Nephron (organoid): ENCODE measurements at regions not wholly inside any gene's neighbourhood (a gene's known extent, or its start where the extent isn't known, plus 50 kb on each side); places are given as distances from the start of the nearest gene placed in this dataset.
A peak's percentile ranks its signal among the peaks of the same experiment; 100 is the strongest.

ENCODE experiments used
- H3K27ac Mint-ChIP-seq, 3 experiments: 2 replicates each; pipeline ENCODE4 v1.8.0; 2020; ENCODE audit warnings: mixed read lengths in 3 of 3, mild to moderate bottlenecking in 2 of 3, moderate library complexity in 1 of 3
- H3K27me3 Mint-ChIP-seq: 2 replicates; pipeline ENCODE4 v1.8.0; 2021; ENCODE audit warnings: low read depth, mild to moderate bottlenecking, moderate library complexity, mixed read lengths
- H3K36me3 Mint-ChIP-seq: 2 replicates; pipeline ENCODE4 v1.8.0; 2020; ENCODE audit warnings: low read depth, mixed read lengths
- H3K4me1 Mint-ChIP-seq: 2 replicates; pipeline ENCODE4 v1.8.0; 2020; ENCODE audit warnings: mixed read lengths
- H3K4me3 Mint-ChIP-seq, 3 experiments: 2 replicates each; pipeline ENCODE4 v1.8.0; 2020; ENCODE audit warnings: mild to moderate bottlenecking in 3 of 3, mixed read lengths in 3 of 3, moderate library complexity in 2 of 3
- H3K9me3 Mint-ChIP-seq: 2 replicates; pipeline ENCODE4 v1.8.0; 2020; ENCODE audit warnings: mixed read lengths
- TF ChIP-seq, protein P1 (sequence below), 3 experiments: fragments of 200-600 bp; sonication (generic); IDR thresholded peaks; one replicate each; pipeline ENCODE4 v1.5.0; 2021; ENCODE audit warnings: antibody characterized with exemption in 3 of 3; ENCODE audit not compliant: unreplicated experiment in 3 of 3

DNA sequence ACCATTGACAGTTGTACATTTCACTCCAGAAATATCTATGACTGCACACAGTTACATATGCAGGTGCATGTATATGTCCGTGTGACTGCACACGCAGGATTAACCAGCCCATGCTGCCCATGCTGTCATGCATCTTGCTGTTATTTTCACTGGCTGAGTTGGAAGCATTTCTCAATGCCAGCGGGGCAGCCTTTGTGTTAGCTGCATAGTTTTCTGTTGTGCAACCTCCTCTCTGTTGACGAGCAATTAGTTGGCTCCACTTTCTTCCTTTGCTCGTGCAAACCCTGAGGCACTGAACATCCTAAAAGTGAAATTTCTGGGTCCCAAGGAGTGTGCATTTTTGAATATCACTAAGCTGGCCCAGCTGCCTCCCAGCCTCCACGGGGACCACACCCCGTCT lies 133.4 kb upstream of the GLI2 start:
- Mint-ChIP-seq H3K9me3 (peaks cover 5% of the 10 kb centered on the region), H3K27ac (no peak overlapping the region), H3K27me3 (peaks cover 67% of the 10 kb centered on the region), H3K36me3 (no peaks in the 10 kb centered on the region), H3K4me1 (peaks cover 4% of the 10 kb centered on the region), H3K4me3 (no peak overlapping the region)
- TF ChIP-seq, protein P1, sequence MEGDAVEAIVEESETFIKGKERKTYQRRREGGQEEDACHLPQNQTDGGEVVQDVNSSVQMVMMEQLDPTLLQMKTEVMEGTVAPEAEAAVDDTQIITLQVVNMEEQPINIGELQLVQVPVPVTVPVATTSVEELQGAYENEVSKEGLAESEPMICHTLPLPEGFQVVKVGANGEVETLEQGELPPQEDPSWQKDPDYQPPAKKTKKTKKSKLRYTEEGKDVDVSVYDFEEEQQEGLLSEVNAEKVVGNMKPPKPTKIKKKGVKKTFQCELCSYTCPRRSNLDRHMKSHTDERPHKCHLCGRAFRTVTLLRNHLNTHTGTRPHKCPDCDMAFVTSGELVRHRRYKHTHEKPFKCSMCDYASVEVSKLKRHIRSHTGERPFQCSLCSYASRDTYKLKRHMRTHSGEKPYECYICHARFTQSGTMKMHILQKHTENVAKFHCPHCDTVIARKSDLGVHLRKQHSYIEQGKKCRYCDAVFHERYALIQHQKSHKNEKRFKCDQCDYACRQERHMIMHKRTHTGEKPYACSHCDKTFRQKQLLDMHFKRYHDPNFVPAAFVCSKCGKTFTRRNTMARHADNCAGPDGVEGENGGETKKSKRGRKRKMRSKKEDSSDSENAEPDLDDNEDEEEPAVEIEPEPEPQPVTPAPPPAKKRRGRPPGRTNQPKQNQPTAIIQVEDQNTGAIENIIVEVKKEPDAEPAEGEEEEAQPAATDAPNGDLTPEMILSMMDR (IDR thresholded peaks at IDR 0.05; ENCODE audit: unreplicated experiment in 3 of 3) = no peak

DNA sequence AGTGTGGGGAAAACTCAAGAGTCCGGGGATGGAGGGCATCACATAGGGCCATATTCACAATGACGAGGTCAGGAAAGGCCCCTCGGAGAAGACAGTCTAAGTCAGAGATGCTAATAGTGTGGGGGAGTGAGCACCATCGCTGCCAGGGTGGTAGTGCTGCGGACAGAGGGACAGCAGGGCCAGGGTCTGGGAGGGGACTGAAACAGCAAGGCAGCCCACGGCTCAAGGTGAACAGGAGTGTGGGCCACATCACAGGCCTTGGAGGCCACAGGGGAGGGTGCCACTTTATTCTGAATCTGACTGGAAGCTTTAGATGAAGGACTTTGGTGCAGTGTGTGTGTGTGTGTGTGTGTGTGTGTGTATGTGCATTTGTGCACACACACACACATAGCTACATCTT lies 130.9 kb upstream of the GLI2 start:
- Mint-ChIP-seq H3K27me3 (peaks cover 66% of the 10 kb centered on the region), H3K4me3 (no peak overlapping the region), H3K4me1 (no peaks in the 10 kb centered on the region), H3K9me3 (peaks cover 3% of the 10 kb centered on the region), H3K36me3 (no peaks in the 10 kb centered on the region), H3K27ac (no peak overlapping the region)
- TF ChIP-seq, protein P1 (IDR thresholded peaks at IDR 0.05; ENCODE audit: unreplicated experiment in 3 of 3) = no peak

DNA sequence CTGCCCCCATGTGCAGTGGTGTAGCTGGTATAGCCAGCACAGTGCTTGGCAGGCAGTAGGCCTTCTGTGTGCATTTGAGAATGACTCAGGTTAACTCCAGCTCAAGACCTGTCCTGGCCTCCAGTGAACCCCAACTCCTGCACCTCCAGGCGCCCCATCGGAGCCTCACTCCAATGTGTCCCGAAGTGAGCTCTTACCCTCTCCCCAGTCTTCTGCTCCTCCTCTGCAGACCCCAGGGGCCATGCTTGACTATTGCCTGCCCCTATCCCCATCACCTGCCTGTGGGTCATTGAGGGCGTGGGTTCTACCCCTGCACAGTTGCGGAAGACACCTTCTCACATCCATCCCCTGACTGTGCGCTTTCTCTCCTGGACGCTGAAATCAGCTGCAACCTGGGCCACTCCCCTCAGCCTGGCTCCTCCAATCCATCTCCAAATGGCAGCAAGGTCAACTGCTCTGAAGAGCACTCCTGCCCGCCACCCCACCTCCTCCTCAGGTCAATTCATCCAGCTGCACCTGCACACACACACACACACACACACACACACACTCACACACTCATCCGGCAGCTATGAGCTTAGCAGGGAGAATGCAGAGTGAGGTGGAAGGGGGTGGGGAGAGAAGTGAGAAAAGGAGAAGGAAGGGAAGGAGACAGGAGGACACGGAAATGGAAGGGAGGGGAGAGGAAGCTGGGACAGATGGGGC lies 130.3 kb upstream of the GLI2 start:
- peaks cover 3% of the 10 kb centered on the region for H3K9me3 Mint-ChIP-seq
- no peaks in the 10 kb centered on the region for H3K36me3 Mint-ChIP-seq
- no peak overlapping the region for H3K4me3 Mint-ChIP-seq
- TF ChIP-seq, protein P1 (IDR thresholded peaks at IDR 0.05; ENCODE audit: unreplicated experiment in 3 of 3) = no peak
- peaks cover 63% of the 10 kb centered on the region for H3K27me3 Mint-ChIP-seq
- H3K4me1 Mint-ChIP-seq = peaks cover 4% of the 10 kb centered on the region
- peak overlapping the region in 1 of 3 experiments; percentile 35 for H3K27ac Mint-ChIP-seq

DNA sequence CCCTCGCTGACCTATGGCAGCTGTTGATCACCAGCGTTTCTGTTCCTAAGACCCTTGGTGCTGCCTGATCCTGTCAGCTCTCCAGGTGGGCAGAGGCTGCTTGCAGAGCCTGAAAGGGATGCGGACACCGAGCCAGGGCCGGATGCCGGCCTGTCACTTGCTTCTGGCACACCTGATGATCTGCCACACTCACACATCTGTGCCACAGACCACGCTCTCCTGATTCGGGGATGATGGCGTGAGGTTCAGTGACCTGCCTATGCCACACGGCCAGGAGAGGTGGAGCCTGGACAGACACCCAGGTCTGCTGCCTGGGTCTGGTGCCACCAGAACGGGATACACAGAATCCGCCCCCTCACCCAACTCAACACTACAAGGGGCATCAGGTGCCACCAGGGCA lies 129.4 kb upstream of the GLI2 start:
- no peak overlapping the region for H3K27ac Mint-ChIP-seq
- H3K27me3 Mint-ChIP-seq = peaks cover 55% of the 10 kb centered on the region
- TF ChIP-seq, protein P1 (IDR thresholded peaks at IDR 0.05; ENCODE audit: unreplicated experiment in 3 of 3) = no peak
- H3K9me3 Mint-ChIP-seq = peaks cover 3% of the 10 kb centered on the region
- peaks cover 5% of the 10 kb centered on the region for H3K4me1 Mint-ChIP-seq
- no peaks in the 10 kb centered on the region for H3K36me3 Mint-ChIP-seq
- H3K4me3 Mint-ChIP-seq = no peak overlapping the region

DNA sequence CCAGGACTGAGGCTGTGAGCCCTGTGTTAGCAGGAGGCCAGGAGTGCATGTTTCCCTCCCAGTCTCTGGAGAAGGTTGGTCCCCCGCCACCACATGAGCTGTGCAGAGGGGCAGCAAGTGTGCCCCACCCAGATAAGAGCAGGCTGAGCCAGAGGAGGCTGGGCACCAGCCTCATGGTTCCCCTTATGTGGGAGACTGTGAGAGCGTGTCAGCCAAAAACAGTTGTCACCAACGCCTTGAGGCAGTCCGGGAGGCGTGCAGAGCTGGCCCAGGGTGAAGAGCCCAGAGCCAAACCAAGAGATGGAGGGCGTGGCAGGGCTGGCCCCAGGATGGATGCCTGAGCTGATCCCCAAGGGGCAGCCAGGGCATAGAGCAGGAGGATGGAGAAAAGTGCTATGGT lies 128.7 kb upstream of the GLI2 start:
- Mint-ChIP-seq H3K4me3 (no peak overlapping the region), H3K4me1 (peaks cover 5% of the 10 kb centered on the region), H3K36me3 (no peaks in the 10 kb centered on the region), H3K9me3 (peaks cover 3% of the 10 kb centered on the region), H3K27ac (no peak overlapping the region), H3K27me3 (peaks cover 56% of the 10 kb centered on the region)
- TF ChIP-seq, protein P1 (IDR thresholded peaks at IDR 0.05; ENCODE audit: unreplicated experiment in 3 of 3) = no peak

DNA sequence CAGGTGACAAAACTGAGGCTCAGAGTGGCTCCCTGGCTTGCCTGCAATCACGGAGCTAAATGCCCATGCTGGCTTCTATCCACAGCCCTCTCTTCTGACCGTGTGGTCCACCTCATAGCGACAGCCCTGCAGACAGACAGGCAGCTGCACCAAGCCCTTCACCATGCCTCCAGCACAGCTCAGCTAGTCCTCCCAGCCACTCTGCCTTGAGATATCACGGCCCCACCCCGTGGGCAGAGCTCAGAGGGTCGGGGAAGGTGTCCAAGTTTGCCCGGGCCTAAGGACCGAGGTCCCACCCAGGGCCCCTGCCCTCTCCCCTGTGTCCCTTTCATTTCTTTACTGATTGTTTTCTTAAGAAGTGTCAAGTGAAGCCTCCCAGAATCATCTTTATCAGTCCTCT lies 128.2 kb upstream of the GLI2 start:
- TF ChIP-seq, protein P1 (IDR thresholded peaks at IDR 0.05; ENCODE audit: unreplicated experiment in 3 of 3) = no peak
- H3K36me3 Mint-ChIP-seq = no peaks in the 10 kb centered on the region
- peaks cover 3% of the 10 kb centered on the region for H3K9me3 Mint-ChIP-seq
- H3K27ac Mint-ChIP-seq = no peak overlapping the region
- H3K4me3 Mint-ChIP-seq = no peak overlapping the region
- peaks cover 62% of the 10 kb centered on the region for H3K27me3 Mint-ChIP-seq
- peaks cover 5% of the 10 kb centered on the region for H3K4me1 Mint-ChIP-seq
